ENCODE measurements at regions not wholly inside any gene's neighbourhood (a gene's known extent, or its start where the extent isn't known, plus 50 kb on each side); places are given as distances from the start of the nearest gene placed in this dataset.

DNA sequence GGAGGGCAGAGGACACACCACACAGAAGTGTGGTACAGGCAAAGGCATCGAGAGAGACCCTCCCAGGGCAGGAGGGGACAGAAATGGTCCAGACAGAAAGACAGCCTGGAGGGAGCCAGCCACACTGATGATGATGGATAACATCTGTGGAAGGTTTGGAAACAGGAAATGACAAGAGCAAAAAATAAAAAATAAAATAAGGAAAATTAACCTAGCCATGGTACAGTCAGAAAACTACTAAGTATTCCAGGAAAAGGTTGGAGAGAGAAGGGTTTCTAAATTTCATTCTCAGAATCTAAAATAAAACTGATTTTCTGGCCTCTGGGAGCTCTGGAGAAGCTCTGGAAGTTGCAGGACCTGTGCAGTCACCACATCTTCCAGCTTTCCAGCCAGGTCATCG is 115.2 kb upstream of the VSTM2B start:
- Histone ChIP-seq H3K36me3 (ENCODE audit: insufficient read depth, low read length, poor library complexity, severe bottlenecking) (no peaks in the 10 kb centered on the region), H3K27ac (ENCODE audit: low read depth, low read length, poor library complexity, severe bottlenecking) (no peak overlapping the region), H3K4me1 (ENCODE audit: insufficient read depth, low read length, poor library complexity, severe bottlenecking) (no peaks in the 10 kb centered on the region), H3K27me3 (replicated peaks; ENCODE audit: insufficient read depth, low read depth, low read length, poor library complexity) (no peaks in the 10 kb centered on the region), H3K4me3 (ENCODE audit: low read depth, low read length, poor library complexity, severe bottlenecking) (no peak overlapping the region), H3K9me3 (ENCODE audit: low read depth, low read length, poor library complexity, severe bottlenecking) (no peaks in the 10 kb centered on the region)
- intact Hi-C loops (cut with micrococcal nuclease; ENCODE audit: unreplicated experiment) = no loop called here
- BruUV-seq (replicated peaks) = no TSS peak
- ChIA-PET POLR2A (ENCODE audit: low non-redundant PET) (no interaction called here), CTCF (no interaction called here)
- TF ChIP-seq EZH2 (IDR thresholded peaks at IDR 0.05; ENCODE audit: borderline replicate concordance, low read depth, low read length, poor library complexity, severe bottlenecking) = no peak
- TF ChIP-seq CTCF (conservative IDR thresholded peaks at IDR 0.05; ENCODE audit: low read depth, low read length) = no peak
- no peak for DNase-seq (ENCODE audit: low spot score)

DNA sequence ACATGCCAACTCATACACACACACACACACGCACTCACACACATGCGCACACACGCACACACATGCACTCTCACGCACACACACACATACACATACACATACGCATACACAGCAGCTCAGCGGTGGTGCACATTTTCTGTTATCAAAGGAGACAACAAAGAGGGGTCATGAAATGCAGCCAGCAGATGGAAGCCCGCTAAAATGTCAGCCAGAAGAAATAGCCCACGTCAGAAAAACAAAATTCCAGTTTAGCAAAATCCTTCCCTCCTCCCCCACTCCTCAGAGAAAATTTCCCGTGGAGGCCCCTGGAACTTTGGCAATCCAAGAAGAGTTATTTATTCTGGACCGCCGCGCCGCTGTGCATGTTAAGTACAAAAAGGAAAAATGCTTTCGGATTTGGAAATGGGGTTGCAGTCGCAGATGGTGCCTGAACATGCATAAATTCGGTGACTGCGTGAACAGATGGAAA is 114.6 kb upstream of the VSTM2B start:
- no TSS peak for BruUV-seq (replicated peaks)
- no peaks in the 10 kb centered on the region for H3K4me1 ChIP-seq (ENCODE audit: insufficient read depth, low read length, poor library complexity, severe bottlenecking)
- H3K9me3 ChIP-seq (ENCODE audit: low read depth, low read length, poor library complexity, severe bottlenecking) = no peaks in the 10 kb centered on the region
- H3K36me3 ChIP-seq (ENCODE audit: insufficient read depth, low read length, poor library complexity, severe bottlenecking) = no peaks in the 10 kb centered on the region
- TF ChIP-seq CTCF (conservative IDR thresholded peaks at IDR 0.05; ENCODE audit: low read depth, low read length) (no peak), EZH2 (IDR thresholded peaks at IDR 0.05; ENCODE audit: borderline replicate concordance, low read depth, low read length, poor library complexity, severe bottlenecking) (no peak)
- intact Hi-C loops (cut with micrococcal nuclease; ENCODE audit: unreplicated experiment) = no loop called here
- ChIA-PET CTCF (no interaction called here), POLR2A (ENCODE audit: low non-redundant PET) (no interaction called here)
- H3K27ac ChIP-seq (ENCODE audit: low read depth, low read length, poor library complexity, severe bottlenecking) = no peak overlapping the region
- no peaks in the 10 kb centered on the region for H3K27me3 ChIP-seq (replicated peaks; ENCODE audit: insufficient read depth, low read depth, low read length, poor library complexity)
- DNase-seq (ENCODE audit: low spot score) = no peak
- H3K4me3 ChIP-seq (ENCODE audit: low read depth, low read length, poor library complexity, severe bottlenecking) = no peak overlapping the region

DNA sequence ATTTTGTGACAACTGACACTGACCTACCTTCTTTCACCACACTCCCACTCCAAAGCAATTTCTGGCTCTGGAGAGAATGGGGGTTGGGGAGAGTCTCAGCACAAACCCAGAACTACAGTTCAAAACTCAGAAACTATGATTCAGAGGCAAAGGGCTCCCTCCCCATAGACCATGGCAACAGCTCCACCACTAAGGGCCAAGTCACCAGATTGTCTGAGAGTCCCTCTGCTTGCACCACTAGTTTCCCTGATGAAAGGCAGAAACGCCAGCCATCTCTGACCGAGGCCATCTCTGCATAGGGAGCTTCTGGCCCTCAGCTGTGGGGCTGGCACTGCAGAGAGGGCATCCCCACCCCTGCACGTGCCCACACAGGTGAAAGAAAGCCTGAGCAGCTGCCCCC is 112.4 kb upstream of the VSTM2B start:
- Histone ChIP-seq H3K36me3 (ENCODE audit: insufficient read depth, low read length, poor library complexity, severe bottlenecking) (no peaks in the 10 kb centered on the region), H3K27me3 (replicated peaks; ENCODE audit: insufficient read depth, low read depth, low read length, poor library complexity) (no peaks in the 10 kb centered on the region), H3K4me1 (ENCODE audit: insufficient read depth, low read length, poor library complexity, severe bottlenecking) (no peaks in the 10 kb centered on the region), H3K9me3 (ENCODE audit: low read depth, low read length, poor library complexity, severe bottlenecking) (no peaks in the 10 kb centered on the region), H3K4me3 (ENCODE audit: low read depth, low read length, poor library complexity, severe bottlenecking) (no peak overlapping the region), H3K27ac (ENCODE audit: low read depth, low read length, poor library complexity, severe bottlenecking) (no peak overlapping the region)
- TF ChIP-seq CTCF (conservative IDR thresholded peaks at IDR 0.05; ENCODE audit: low read depth, low read length) (no peak), EZH2 (IDR thresholded peaks at IDR 0.05; ENCODE audit: borderline replicate concordance, low read depth, low read length, poor library complexity, severe bottlenecking) (no peak)
- ChIA-PET CTCF (no interaction called here), POLR2A (ENCODE audit: low non-redundant PET) (no interaction called here)
- intact Hi-C loops (cut with micrococcal nuclease; ENCODE audit: unreplicated experiment) = no loop called here
- BruUV-seq (replicated peaks) = no TSS peak
- no peak for DNase-seq (ENCODE audit: low spot score)

Measured in A673 (cell line).